Endodermal cell (in vitro differentiated cells): ENCODE measurements at regions not wholly inside any gene's neighbourhood (a gene's known extent, or its start where the extent isn't known, plus 50 kb on each side); places are given as distances from the start of the nearest gene placed in this dataset.

Experiments
- DNase-seq: peaks from one replicate; pipeline ENCODE4 v3.0.0-alpha.2; 2017
- H3K27ac ChIP-seq: 2 replicates; pipeline ENCODE4 v1.5.1; 2013; ENCODE audit warnings: mild to moderate bottlenecking, low read depth, low read length, moderate library complexity
- H3K27me3 ChIP-seq: 2 replicates; pipeline ENCODE4 v1.6.1; 2013; ENCODE audit warnings: mild to moderate bottlenecking, low read length, moderate library complexity; ENCODE audit not compliant: insufficient read depth, control insufficient read depth, poor library complexity, severe bottlenecking
- H3K36me3 ChIP-seq: 2 replicates; pipeline ENCODE4 v1.7.0; 2013; ENCODE audit warnings: mild to moderate bottlenecking, low read length, moderate library complexity; ENCODE audit not compliant: control insufficient read depth, insufficient read depth
- H3K4me1 ChIP-seq: one replicate; pipeline ENCODE4 v1.7.0; 2013; ENCODE audit warnings: low read length; ENCODE audit not compliant: control insufficient read depth, insufficient read depth
- H3K4me3 ChIP-seq: 2 replicates; pipeline ENCODE4 v1.5.1; 2013; ENCODE audit warnings: mild to moderate bottlenecking, low read length, moderate library complexity
- H3K9ac ChIP-seq: 2 replicates; pipeline ENCODE4 v1.6.1; 2013; ENCODE audit warnings: mild to moderate bottlenecking, low read length, moderate library complexity; ENCODE audit not compliant: poor library complexity, severe bottlenecking; ENCODE audit errors: extremely low read depth
- H3K9me3 ChIP-seq: 2 replicates; pipeline ENCODE4 v1.6.1; 2013; ENCODE audit warnings: mild to moderate bottlenecking, low read length, moderate library complexity; ENCODE audit not compliant: control insufficient read depth
- H3K27ac Mint-ChIP-seq: 2 replicates; pipeline ENCODE4 v1.8.0; 2020; ENCODE audit warnings: mixed read lengths
- H3K27me3 Mint-ChIP-seq: 2 replicates; pipeline ENCODE4 v1.8.0; 2021; ENCODE audit warnings: mild to moderate bottlenecking, mixed read lengths; ENCODE audit not compliant: insufficient read depth
- H3K36me3 Mint-ChIP-seq: 2 replicates; pipeline ENCODE4 v1.8.0; 2020; ENCODE audit warnings: low read depth, mixed read lengths
- H3K4me1 Mint-ChIP-seq: 2 replicates; pipeline ENCODE4 v1.8.0; 2020; ENCODE audit warnings: mixed read lengths
- H3K4me3 Mint-ChIP-seq: 2 replicates; pipeline ENCODE4 v1.8.0; 2020; ENCODE audit warnings: mild to moderate bottlenecking, moderate library complexity, mixed read lengths
- H3K9me3 Mint-ChIP-seq: 2 replicates; pipeline ENCODE4 v1.8.0; 2020; ENCODE audit warnings: mild to moderate bottlenecking, mixed read lengths
- WGBS, 2 experiments: methylation state at CpG; one replicate each; pipeline versions ENCODE4 v1.1.5 to v1.1.7; 2013; ENCODE audit warnings: missing lambda C conversion rate in 2 of 2, mixed read lengths in 1 of 2; ENCODE audit not compliant: insufficient coverage in 1 of 2, insufficient read length in 1 of 2; 5-methylcytosine and 5-hydroxymethylcytosine counted together
- TF ChIP-seq, protein P1 (sequence below): fragments of 200-600 bp; sonication (generic); conservative IDR thresholded peaks from 2 replicates; pipeline ENCODE4 v1.5.0; 2021; ENCODE audit warnings: antibody characterized with exemption, mild to moderate bottlenecking

- H3K4me1 ChIP-seq = no peaks in the 10 kb centered on the region
- no peak for DNase-seq
- H3K4me3 ChIP-seq = no peak overlapping the region
- H3K27ac Mint-ChIP-seq = no peak overlapping the region
- H3K27me3 ChIP-seq = no peaks in the 10 kb centered on the region
- H3K9me3 Mint-ChIP-seq = peaks cover 38% of the 10 kb centered on the region
- 74 to 100% methylated on average over 1 of the region's 1 CpG for WGBS, 2 experiments
- TF ChIP-seq, protein P1, sequence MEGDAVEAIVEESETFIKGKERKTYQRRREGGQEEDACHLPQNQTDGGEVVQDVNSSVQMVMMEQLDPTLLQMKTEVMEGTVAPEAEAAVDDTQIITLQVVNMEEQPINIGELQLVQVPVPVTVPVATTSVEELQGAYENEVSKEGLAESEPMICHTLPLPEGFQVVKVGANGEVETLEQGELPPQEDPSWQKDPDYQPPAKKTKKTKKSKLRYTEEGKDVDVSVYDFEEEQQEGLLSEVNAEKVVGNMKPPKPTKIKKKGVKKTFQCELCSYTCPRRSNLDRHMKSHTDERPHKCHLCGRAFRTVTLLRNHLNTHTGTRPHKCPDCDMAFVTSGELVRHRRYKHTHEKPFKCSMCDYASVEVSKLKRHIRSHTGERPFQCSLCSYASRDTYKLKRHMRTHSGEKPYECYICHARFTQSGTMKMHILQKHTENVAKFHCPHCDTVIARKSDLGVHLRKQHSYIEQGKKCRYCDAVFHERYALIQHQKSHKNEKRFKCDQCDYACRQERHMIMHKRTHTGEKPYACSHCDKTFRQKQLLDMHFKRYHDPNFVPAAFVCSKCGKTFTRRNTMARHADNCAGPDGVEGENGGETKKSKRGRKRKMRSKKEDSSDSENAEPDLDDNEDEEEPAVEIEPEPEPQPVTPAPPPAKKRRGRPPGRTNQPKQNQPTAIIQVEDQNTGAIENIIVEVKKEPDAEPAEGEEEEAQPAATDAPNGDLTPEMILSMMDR = no peak
- H3K4me1 Mint-ChIP-seq = no peaks in the 10 kb centered on the region
- H3K9ac ChIP-seq = no peak overlapping the region
- H3K4me3 Mint-ChIP-seq = no peak overlapping the region
- H3K27me3 Mint-ChIP-seq = no peaks in the 10 kb centered on the region
- H3K36me3 ChIP-seq = no peaks in the 10 kb centered on the region
- H3K9me3 ChIP-seq = peaks cover 36% of the 10 kb centered on the region
- H3K36me3 Mint-ChIP-seq = peaks cover 8% of the 10 kb centered on the region
- no peak overlapping the region for H3K27ac ChIP-seq
Measured at GRCh38 chr12:89789862-89790261, 81.2 kb upstream of the ATP2B1 start.

- H3K9me3 ChIP-seq = peaks cover 44% of the 10 kb centered on the region
Measured at GRCh38 chr12:89787763-89788162, 79.1 kb upstream of the ATP2B1 start.

GRCh38 chr12:89786177-89786810 lies 77.7 kb upstream of the ATP2B1 start:
- WGBS, 2 experiments = 90 to 100% methylated on average over 2 of the region's 2 CpGs
- H3K36me3 Mint-ChIP-seq = peaks cover 8% of the 10 kb centered on the region

More at GRCh38 chr12:89787763-89788162, 79.1 kb upstream of the ATP2B1 start:
- TF ChIP-seq, protein P1 = no peak
- 74 to 89% methylated on average over 2 of the region's 2 CpGs for WGBS, 2 experiments
- no peak overlapping the region for H3K4me3 ChIP-seq
- H3K4me1 Mint-ChIP-seq = no peaks in the 10 kb centered on the region
- no peak overlapping the region for H3K27ac ChIP-seq
- no peak overlapping the region for H3K27ac Mint-ChIP-seq
- H3K36me3 ChIP-seq = no peaks in the 10 kb centered on the region
- no peak for DNase-seq
- H3K4me1 ChIP-seq = no peaks in the 10 kb centered on the region
- no peak overlapping the region for H3K9ac ChIP-seq
- no peak overlapping the region for H3K4me3 Mint-ChIP-seq
- peaks cover 43% of the 10 kb centered on the region for H3K9me3 Mint-ChIP-seq
- H3K27me3 Mint-ChIP-seq = no peaks in the 10 kb centered on the region
- H3K27me3 ChIP-seq = no peaks in the 10 kb centered on the region
- H3K36me3 Mint-ChIP-seq = peaks cover 8% of the 10 kb centered on the region

More at GRCh38 chr12:89786177-89786810, 77.7 kb upstream of the ATP2B1 start:
- H3K27me3 ChIP-seq = no peaks in the 10 kb centered on the region
- Mint-ChIP-seq H3K9me3 (peaks cover 43% of the 10 kb centered on the region), H3K4me3 (no peak overlapping the region), H3K4me1 (no peaks in the 10 kb centered on the region), H3K27me3 (no peaks in the 10 kb centered on the region), H3K27ac (no peak overlapping the region)
- peak overlapping the region; percentile 47 for H3K4me3 ChIP-seq
- no peak overlapping the region for H3K9ac ChIP-seq
- no peaks in the 10 kb centered on the region for H3K4me1 ChIP-seq
- H3K27ac ChIP-seq = no peak overlapping the region
- TF ChIP-seq, protein P1 = no peak
- no peaks in the 10 kb centered on the region for H3K36me3 ChIP-seq
- DNase-seq = no peak
- peaks cover 44% of the 10 kb centered on the region for H3K9me3 ChIP-seq
